ENCODE measurements at regions not wholly inside any gene's neighbourhood (a gene's known extent, or its start where the extent isn't known, plus 50 kb on each side); places are given as distances from the start of the nearest gene placed in this dataset.
A peak's percentile ranks its signal among the peaks of the same experiment; 100 is the strongest.

GRCh38 chr1:53378061-53378460, 50.2 kb upstream of the LRP8 start:
- no peak for DNase-seq (ENCODE audit: low read depth in 4 of 4, low spot score in 1 of 4)

- DNase-seq (ENCODE audit: low read depth in 4 of 4, low spot score in 1 of 4), result no peak
These were observed 51.2 kb upstream of the LRP8 start for GRCh38 chr1:53378932-53379661.

GRCh38 chr1:53379662-53380002, 51.8 kb upstream of the LRP8 start:
- DNase-seq (ENCODE audit: low read depth in 4 of 4, low spot score in 1 of 4), result no peak

GRCh38 chr1:53380296-53380695, 52.4 kb upstream of the LRP8 start:
- no peak for DNase-seq (ENCODE audit: low read depth in 4 of 4, low spot score in 1 of 4)

GRCh38 chr1:53381790-53382401, 54.0 kb upstream of the LRP8 start:
- DNase-seq (ENCODE audit: low read depth in 4 of 4, low spot score in 1 of 4), result no peak

- DNase-seq (ENCODE audit: low read depth in 4 of 4, low spot score in 1 of 4), result no peak
These were observed 55.4 kb upstream of the LRP8 start for GRCh38 chr1:53383136-53383870.

- no peak for DNase-seq (ENCODE audit: low read depth in 4 of 4, low spot score in 1 of 4)
These were observed 56.9 kb upstream of the LRP8 start for GRCh38 chr1:53384796-53385195.

GRCh38 chr1:53385276-53386225, 57.7 kb upstream of the LRP8 start:
- no peak for DNase-seq (ENCODE audit: low read depth in 4 of 4, low spot score in 1 of 4)

GRCh38 chr1:53388963-53389362, 61.1 kb upstream of the LRP8 start:
- no peak for DNase-seq (ENCODE audit: low read depth in 4 of 4, low spot score in 1 of 4)

GRCh38 chr1:53390261-53390660, 62.4 kb upstream of the LRP8 start:
- DNase-seq (ENCODE audit: low read depth in 4 of 4, low spot score in 1 of 4), result no peak

GRCh38 chr1:53390736-53391135, 62.9 kb upstream of the LRP8 start:
- DNase-seq (ENCODE audit: low read depth in 4 of 4, low spot score in 1 of 4), result no peak

- no peak for DNase-seq (ENCODE audit: low read depth in 4 of 4, low spot score in 1 of 4)
These were observed 63.4 kb upstream of the LRP8 start for GRCh38 chr1:53391296-53391695.

- no peak for DNase-seq (ENCODE audit: low read depth in 4 of 4, low spot score in 1 of 4)
These were observed 64.1 kb upstream of the LRP8 start for GRCh38 chr1:53391982-53392381.

- DNase-seq (ENCODE audit: low read depth in 4 of 4, low spot score in 1 of 4), result no peak
These were observed 64.6 kb upstream of the LRP8 start for GRCh38 chr1:53392460-53392859.

GRCh38 chr1:53393325-53393792, 65.5 kb upstream of the LRP8 start:
- peak; percentile 38 to 66 (median 54) for DNase-seq (ENCODE audit: low read depth in 4 of 4, low spot score in 1 of 4)

GRCh38 chr1:53394306-53394705, 64.9 kb upstream of the DMRTB1 start:
- DNase-seq (ENCODE audit: low read depth in 4 of 4, low spot score in 1 of 4), result no peak

- DNase-seq (ENCODE audit: low read depth in 4 of 4, low spot score in 1 of 4), result no peak
These were observed 63.5 kb upstream of the DMRTB1 start for GRCh38 chr1:53395671-53396215.

GRCh38 chr1:53396573-53397268, 62.5 kb upstream of the DMRTB1 start:
- no peak for DNase-seq (ENCODE audit: low read depth in 4 of 4, low spot score in 1 of 4)

GRCh38 chr1:53398091-53398490, 61.1 kb upstream of the DMRTB1 start:
- no peak for DNase-seq (ENCODE audit: low read depth in 4 of 4, low spot score in 1 of 4)
